Epithelial cell of esophagus (primary cell): ENCODE measurements at regions not wholly inside any gene's neighbourhood (a gene's known extent, or its start where the extent isn't known, plus 50 kb on each side); places are given as distances from the start of the nearest gene placed in this dataset.

ENCODE experiments used
- DNase-seq: peaks from one replicate; pipeline ENCODE4 v3.0.0; 2010; ENCODE audit warnings: low read depth
- H3K4me3 ChIP-seq: 2 replicates; pipeline ENCODE4 v1.5.1; 2011; ENCODE audit warnings: mild to moderate bottlenecking, low read length, control low read depth
- CTCF ChIP-seq: IDR thresholded peaks from 2 replicates; pipeline ENCODE4 v1.5.1; 2011; ENCODE audit warnings: low read depth, mild to moderate bottlenecking, low read length, control low read depth, inconsistent platforms; ENCODE audit not compliant: insufficient read depth; ENCODE audit errors: missing control alignments

- DNase-seq = no peak
- no peak for TF ChIP-seq CTCF
These were observed 117.3 kb upstream of the MARK1 start for GRCh38 chr1:220410611-220411010.

GRCh38 chr1:220409771-220410595 lies 118.0 kb upstream of the MARK1 start:
- H3K4me3 ChIP-seq = no peak overlapping the region
- DNase-seq = no peak
- no peak for TF ChIP-seq CTCF

More at GRCh38 chr1:220410611-220411010, 117.3 kb upstream of the MARK1 start:
- no peak overlapping the region for H3K4me3 ChIP-seq

GRCh38 chr1:220407191-220407590 lies 120.7 kb upstream of the MARK1 start:
- TF ChIP-seq CTCF = no peak
- H3K4me3 ChIP-seq = no peak overlapping the region
- DNase-seq = no peak

- no peak for TF ChIP-seq CTCF
- no peak overlapping the region for H3K4me3 ChIP-seq
- DNase-seq = no peak
These were observed 126.0 kb upstream of the RAB3GAP2 start for GRCh38 chr1:220398238-220398637.

- no peak overlapping the region for H3K4me3 ChIP-seq
- TF ChIP-seq CTCF = no peak
- peak; percentile 76 for DNase-seq
These were observed 119.2 kb upstream of the RAB3GAP2 start for GRCh38 chr1:220391491-220391890.

- H3K4me3 ChIP-seq = no peak overlapping the region
- TF ChIP-seq CTCF = no peak
- no peak for DNase-seq
These were observed 117.4 kb upstream of the RAB3GAP2 start for GRCh38 chr1:220389634-220390033.
